ENCODE measurements at regions not wholly inside any gene's neighbourhood (a gene's known extent, or its start where the extent isn't known, plus 50 kb on each side); places are given as distances from the start of the nearest gene placed in this dataset.

GRCh38 chr6:148134592-148134991 is 208.0 kb upstream of the SASH1 start:
- no peak for DNase-seq

- DNase-seq: no peak
These were observed 206.1 kb upstream of the SASH1 start for GRCh38 chr6:148136586-148136985.

- DNase-seq: no peak
These were observed 205.0 kb upstream of the SASH1 start for GRCh38 chr6:148137652-148138051.

GRCh38 chr6:148138573-148138972 is 204.1 kb upstream of the SASH1 start:
- DNase-seq: no peak

- no peak for DNase-seq
These were observed 201.7 kb upstream of the SASH1 start for GRCh38 chr6:148140772-148141557.

- no peak for DNase-seq
These were observed 199.8 kb upstream of the SASH1 start for GRCh38 chr6:148142821-148143220.

GRCh38 chr6:148143771-148144170 is 198.9 kb upstream of the SASH1 start:
- DNase-seq: no peak

- peak; percentile 86 for DNase-seq
These were observed 197.6 kb upstream of the SASH1 start for GRCh38 chr6:148144917-148145521.

GRCh38 chr6:148146717-148147462 is 195.7 kb upstream of the SASH1 start:
- no peak for DNase-seq

- peak; percentile 31 for DNase-seq
These were observed 195.2 kb upstream of the SASH1 start for GRCh38 chr6:148147463-148147830.

- DNase-seq: no peak
These were observed 190.6 kb upstream of the SASH1 start for GRCh38 chr6:148151896-148152643.

- DNase-seq: no peak
These were observed 188.0 kb upstream of the SASH1 start for GRCh38 chr6:148154668-148155067.

GRCh38 chr6:148155293-148155692 is 187.3 kb upstream of the SASH1 start:
- DNase-seq: no peak

GRCh38 chr6:148157841-148158240 is 184.8 kb upstream of the SASH1 start:
- DNase-seq: no peak

GRCh38 chr6:148164645-148165044 is 178.0 kb upstream of the SASH1 start:
- DNase-seq: no peak

- DNase-seq: peak; percentile 87
These were observed 176.2 kb upstream of the SASH1 start for GRCh38 chr6:148166339-148166968.

GRCh38 chr6:148169706-148170105 is 172.9 kb upstream of the SASH1 start:
- DNase-seq: peak; percentile 24

- DNase-seq: no peak
These were observed 172.4 kb upstream of the SASH1 start for GRCh38 chr6:148170286-148170685.

GRCh38 chr6:148173548-148173947 is 169.1 kb upstream of the SASH1 start:
- no peak for DNase-seq

GRCh38 chr6:148175550-148176188 is 167.0 kb upstream of the SASH1 start:
- DNase-seq: peak; percentile 63

GRCh38 chr6:148177589-148178233 is 164.9 kb upstream of the SASH1 start:
- DNase-seq: peak; percentile 61

- peak; percentile 33 for DNase-seq
These were observed 162.9 kb upstream of the SASH1 start for GRCh38 chr6:148179786-148180185.

Measured in eye (tissue), 1 donor.